GM12891 (cell line): ENCODE measurements at regions not wholly inside any gene's neighbourhood (a gene's known extent, or its start where the extent isn't known, plus 50 kb on each side); places are given as distances from the start of the nearest gene placed in this dataset.

ENCODE experiments used
- POLR2A ChIP-seq: IDR thresholded peaks from 2 replicates; pipeline ENCODE4 v1.6.1; 2011; ENCODE audit warnings: low read depth, low read length, control low read depth
- POLR2AphosphoS5 ChIP-seq: IDR thresholded peaks from 2 replicates; pipeline ENCODE4 v1.6.1; 2011; ENCODE audit warnings: low read depth, low read length, control low read depth
- SPI1 ChIP-seq: IDR thresholded peaks from 2 replicates; pipeline ENCODE4 v1.6.1; 2011; ENCODE audit warnings: low read depth, low read length, control low read depth

GRCh38 chr1:229990326-229990725, 76.7 kb upstream of the GALNT2 start:
- TF ChIP-seq POLR2A = no peak
- no peak for TF ChIP-seq POLR2AphosphoS5
- TF ChIP-seq SPI1 = no peak
